HFF-Myc (cell line): ENCODE measurements at regions not wholly inside any gene's neighbourhood (a gene's known extent, or its start where the extent isn't known, plus 50 kb on each side); places are given as distances from the start of the nearest gene placed in this dataset.

Experiments used
- DNase-seq: peaks from one replicate; pipeline ENCODE4 v3.0.0-alpha.2; 2011; ENCODE audit warnings: low read depth; ENCODE audit errors: extremely low read depth
- H3K4me3 ChIP-seq: replicated peaks from 2 replicates; pipeline ENCODE4 v1.5.1; 2011; ENCODE audit warnings: low read depth, mild to moderate bottlenecking, control low read depth, low read length
- TF ChIP-seq, protein P1 (sequence below): IDR thresholded peaks from 2 replicates; pipeline ENCODE4 v1.5.1; 2012; ENCODE audit warnings: mild to moderate bottlenecking, low read depth, low read length, control low read depth; ENCODE audit errors: missing control alignments

DNA sequence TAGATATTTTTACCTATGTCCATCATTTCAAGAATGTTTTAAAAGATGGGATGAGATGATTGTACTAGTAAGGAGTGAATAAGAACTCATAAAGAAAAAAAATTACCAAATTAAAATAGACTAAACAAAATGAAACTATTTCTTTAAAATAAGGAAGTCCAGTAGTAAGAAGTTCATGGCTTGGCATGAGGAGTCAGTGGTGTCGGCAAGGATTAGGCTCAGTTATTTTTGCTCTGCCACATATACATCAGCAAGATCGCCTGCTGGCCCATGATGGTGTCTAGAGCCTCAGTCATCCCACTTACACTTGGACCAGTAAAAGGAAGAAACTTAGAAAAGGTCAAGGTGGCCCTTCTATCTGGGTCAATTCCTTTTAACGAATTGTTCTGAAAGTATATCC, 300.9 kb upstream of the SLC8A1 start:
- TF ChIP-seq, protein P1, sequence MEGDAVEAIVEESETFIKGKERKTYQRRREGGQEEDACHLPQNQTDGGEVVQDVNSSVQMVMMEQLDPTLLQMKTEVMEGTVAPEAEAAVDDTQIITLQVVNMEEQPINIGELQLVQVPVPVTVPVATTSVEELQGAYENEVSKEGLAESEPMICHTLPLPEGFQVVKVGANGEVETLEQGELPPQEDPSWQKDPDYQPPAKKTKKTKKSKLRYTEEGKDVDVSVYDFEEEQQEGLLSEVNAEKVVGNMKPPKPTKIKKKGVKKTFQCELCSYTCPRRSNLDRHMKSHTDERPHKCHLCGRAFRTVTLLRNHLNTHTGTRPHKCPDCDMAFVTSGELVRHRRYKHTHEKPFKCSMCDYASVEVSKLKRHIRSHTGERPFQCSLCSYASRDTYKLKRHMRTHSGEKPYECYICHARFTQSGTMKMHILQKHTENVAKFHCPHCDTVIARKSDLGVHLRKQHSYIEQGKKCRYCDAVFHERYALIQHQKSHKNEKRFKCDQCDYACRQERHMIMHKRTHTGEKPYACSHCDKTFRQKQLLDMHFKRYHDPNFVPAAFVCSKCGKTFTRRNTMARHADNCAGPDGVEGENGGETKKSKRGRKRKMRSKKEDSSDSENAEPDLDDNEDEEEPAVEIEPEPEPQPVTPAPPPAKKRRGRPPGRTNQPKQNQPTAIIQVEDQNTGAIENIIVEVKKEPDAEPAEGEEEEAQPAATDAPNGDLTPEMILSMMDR: no peak
- DNase-seq: no peak
- H3K4me3 ChIP-seq: no peak overlapping the region

DNA sequence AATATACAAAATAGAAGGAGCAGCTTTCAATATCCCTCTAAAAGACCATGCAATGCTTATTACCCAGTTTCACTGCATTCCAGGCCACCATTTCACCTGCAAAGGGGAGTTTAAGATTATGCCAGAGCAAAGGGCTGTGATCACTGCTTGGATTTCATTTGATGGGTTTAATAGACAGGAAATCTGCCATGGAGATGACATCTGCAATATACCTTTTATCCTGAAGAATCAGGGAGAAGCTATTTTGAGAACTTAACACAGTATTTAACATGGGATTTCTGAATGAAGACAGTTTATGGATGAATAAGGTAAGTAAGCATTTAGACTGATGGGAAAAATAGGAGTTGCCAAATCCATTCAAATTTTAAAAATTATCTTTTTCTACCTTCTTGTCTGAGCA, 303.0 kb upstream of the SLC8A1 start:
- TF ChIP-seq, protein P1: no peak
- H3K4me3 ChIP-seq: no peak overlapping the region
- DNase-seq: no peak

DNA sequence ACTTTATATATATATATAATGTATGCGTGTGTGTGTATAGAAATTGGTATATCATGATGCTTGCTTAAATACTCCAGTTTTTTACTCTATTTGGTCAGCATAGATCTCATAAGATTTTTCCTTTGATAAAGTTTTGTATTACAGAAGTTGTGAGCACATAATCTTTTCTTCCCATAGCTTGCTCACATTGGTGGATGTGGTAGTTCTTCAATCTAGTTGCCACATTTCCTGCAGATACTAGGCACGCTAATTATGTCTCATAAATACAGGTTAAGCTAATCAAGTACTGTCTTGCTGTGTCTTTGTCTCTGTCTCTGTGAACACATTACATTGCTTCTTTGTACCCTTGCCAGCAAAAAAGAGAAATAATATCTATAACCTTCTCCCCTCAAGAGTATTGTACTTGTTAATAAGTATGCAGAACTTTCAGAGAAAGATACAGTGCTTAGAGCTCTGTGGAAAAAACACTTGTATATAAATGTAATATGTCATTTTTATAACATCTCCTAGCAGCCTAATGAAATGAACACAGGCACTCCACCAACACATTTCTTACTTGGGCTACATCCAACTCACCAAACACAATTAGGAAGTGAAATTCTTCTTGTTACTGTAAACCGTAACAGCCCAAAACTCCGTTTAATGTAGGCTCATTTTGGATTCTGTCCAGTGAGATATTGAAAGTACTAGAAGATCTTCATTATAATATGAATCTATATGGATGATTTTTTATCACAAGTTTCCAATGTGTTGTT, 306.7 kb upstream of the SLC8A1 start:
- TF ChIP-seq, protein P1: no peak
- no peak for DNase-seq
- no peak overlapping the region for H3K4me3 ChIP-seq

DNA sequence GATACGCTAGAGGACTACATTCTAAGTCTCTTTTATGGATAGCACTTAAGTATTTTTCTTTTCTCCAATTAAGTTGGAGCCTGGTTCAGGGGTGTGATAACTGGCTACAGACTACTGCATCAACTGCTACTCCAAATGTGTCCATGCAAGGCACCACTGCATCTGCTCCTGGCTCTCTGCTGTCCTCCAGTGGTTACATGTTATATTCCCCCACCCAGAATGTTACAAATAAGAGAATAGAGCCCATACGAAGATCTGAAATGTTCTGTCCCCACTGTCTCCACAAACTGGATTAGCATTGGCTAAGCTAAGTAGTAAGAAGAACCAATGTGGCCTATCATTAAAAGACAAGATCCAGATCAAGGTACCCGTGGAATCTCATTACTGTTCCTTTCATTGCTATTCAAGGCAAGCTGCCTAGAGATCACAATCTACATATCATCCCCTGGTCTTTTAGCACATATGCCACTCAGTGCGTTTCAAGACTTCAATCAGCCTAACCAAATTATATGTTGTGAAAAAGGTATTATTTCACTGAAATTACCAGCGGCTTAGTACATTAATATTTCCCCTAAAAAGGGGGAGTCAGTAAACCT, 308.3 kb upstream of the SLC8A1 start:
- H3K4me3 ChIP-seq: no peak overlapping the region
- peak; percentile 31 for DNase-seq
- TF ChIP-seq, protein P1: peak; percentile 85

DNA sequence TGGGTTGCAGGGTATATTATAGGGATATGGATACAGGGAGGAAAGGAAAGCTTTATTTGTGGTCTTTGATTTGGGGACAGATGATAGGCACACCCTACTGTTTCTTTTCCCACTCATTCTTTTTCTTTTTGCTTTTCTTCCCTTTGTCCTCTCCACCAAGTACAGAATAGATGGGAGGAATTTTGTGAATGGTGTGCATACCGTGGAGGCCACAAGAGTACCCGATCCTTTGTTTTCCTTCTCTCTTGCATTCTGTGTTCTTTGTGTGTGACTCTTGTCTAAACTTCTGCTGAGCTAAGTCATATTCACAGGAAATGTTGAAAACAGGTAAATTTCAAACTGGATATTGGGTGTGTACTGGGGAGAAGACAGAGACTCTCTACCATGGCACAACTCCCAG, 321.4 kb upstream of the SLC8A1 start:
- TF ChIP-seq, protein P1: no peak
- no peak overlapping the region for H3K4me3 ChIP-seq
- DNase-seq: no peak

DNA sequence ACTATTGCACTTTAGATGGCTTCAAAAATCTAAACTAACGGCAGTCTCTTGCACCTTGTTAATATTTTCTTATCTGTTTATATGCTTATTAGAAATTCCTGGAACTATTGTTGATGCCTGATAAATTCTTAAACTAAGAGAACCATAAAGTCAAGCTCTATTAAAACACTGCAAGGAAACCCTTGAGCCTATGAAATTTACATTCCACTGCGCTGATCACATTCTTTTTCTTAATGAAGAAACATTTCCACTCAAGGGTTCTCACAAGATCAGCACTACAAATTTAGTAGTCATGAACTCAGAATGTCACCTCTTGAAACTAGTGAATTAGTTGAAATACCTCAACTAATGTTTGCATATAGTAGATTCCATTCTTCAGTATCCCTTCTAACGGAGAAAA, 331.8 kb upstream of the SLC8A1 start:
- H3K4me3 ChIP-seq: no peak overlapping the region
- TF ChIP-seq, protein P1: no peak
- DNase-seq: no peak
